HCT116 (cell line): ENCODE measurements at regions not wholly inside any gene's neighbourhood (a gene's known extent, or its start where the extent isn't known, plus 50 kb on each side); places are given as distances from the start of the nearest gene placed in this dataset.

Experiments used
- ATAC-seq: fragments of 200-7000 bp; cut with Tn5 transposase; 2 replicates; pipeline ENCODE4 v1.9.1; 2020; ENCODE audit warnings: mild to moderate bottlenecking, moderate library complexity
- BruUV-seq: library from RNA; stranded (reverse); fragments of 400-500 nt; replicated peaks from 2 replicates; lab custom pipeline; 2021; lab: Mats Ljungman, UMichigan
- CTCF ChIA-PET: fragments of 300-600 bp; sonication (Branson Sonifier 250); formaldehyde crosslinking; loops from one replicate; lab custom pipeline; 2021; ENCODE audit warnings: antibody characterized with exemption; lab: Charles Lee
- POLR2A ChIA-PET: fragments of 300-600, 350-600 bp; sonication (Branson Sonifier 250); formaldehyde crosslinking; loops from one replicate; lab custom pipeline; 2021; ENCODE audit warnings: antibody characterized with exemption; lab: Charles Lee
- RAD21 ChIA-PET, 2 experiments: fragments of 300-600 bp; sonication (Branson Sonifier 250); formaldehyde crosslinking; loops; one replicate each; lab custom pipeline; 2023; ENCODE audit warnings: low total read pairs in 2 of 2; ENCODE audit not compliant: uncharacterized antibody in 2 of 2, unreplicated experiment in 2 of 2, low non-redundant PET in 1 of 2; lab: Charles Lee
- DNase-seq: peaks from one replicate; pipeline ENCODE4 v3.0.0-alpha.2; 2010; ENCODE audit warnings: low read depth, low spot score
- H2AFZ ChIP-seq: fragments of 200-600 bp; shearing (Covaris generic), sonication (generic); 2 replicates; pipeline ENCODE4 v1.6.1; 2017; ENCODE audit warnings: low read depth, mixed run types, mixed read lengths, antibody characterized with exemption, low read length; ENCODE audit not compliant: poor library complexity, severe bottlenecking
- H3K27ac ChIP-seq: 2 replicates; pipeline ENCODE4 v1.5.1; 2012; ENCODE audit warnings: low read depth, low read length
- H3K27me3 ChIP-seq: fragments of 200-600 bp; sonication (generic); 2 replicates; pipeline ENCODE4 v1.6.1; 2016; ENCODE audit warnings: mixed run types, low read length, mixed read lengths; ENCODE audit not compliant: insufficient read depth
- H3K36me3 ChIP-seq, 2 experiments: fragments of 200-500 bp in 1 of 2; fragments of 200-600 bp in 1 of 2; sonication (Bioruptor generic) in 1 of 2; sonication (generic) in 1 of 2; 2 replicates each; pipeline versions ENCODE4 v1.5.1 to v1.6.1; 2014 to 2016; ENCODE audit warnings: low read length in 2 of 2, inconsistent platforms in 1 of 2, mixed read lengths in 1 of 2, mixed run types in 1 of 2; ENCODE audit not compliant: insufficient read depth in 2 of 2, control insufficient read depth in 1 of 2
- H3K4me1 ChIP-seq, 2 experiments: fragments of 200-600 bp in 1 of 2; sonication (generic) in 1 of 2; 2 replicates each; pipeline versions ENCODE4 v1.5.1 to v1.6.1; 2012 to 2017; ENCODE audit warnings: low read length in 2 of 2, inconsistent platforms in 1 of 2, mild to moderate bottlenecking in 1 of 2, mixed read lengths in 1 of 2, mixed run types in 1 of 2, moderate library complexity in 1 of 2; ENCODE audit not compliant: insufficient read depth in 2 of 2, control insufficient read depth in 1 of 2
- H3K4me2 ChIP-seq: fragments of 200-600 bp; sonication (generic); 2 replicates; pipeline ENCODE4 v1.6.1; 2017; ENCODE audit warnings: mixed run types, low read length, mixed read lengths
- H3K4me3 ChIP-seq, 2 experiments: fragments of 200-600 bp in 1 of 2; sonication (generic) in 1 of 2; replicated peaks in 1 of 2; 2 replicates each; pipeline ENCODE4 v1.5.1; 2011 to 2016; ENCODE audit warnings: low read length in 2 of 2, control low read depth in 1 of 2, low read depth in 1 of 2, mild to moderate bottlenecking in 1 of 2, mixed read lengths in 1 of 2, mixed run types in 1 of 2
- H3K79me2 ChIP-seq: fragments of 200-600 bp; sonication (generic); 2 replicates; pipeline ENCODE4 v1.6.1; 2017; ENCODE audit warnings: mild to moderate bottlenecking, mixed run types, low read length, moderate library complexity, mixed read lengths; ENCODE audit not compliant: insufficient read depth
- H3K9ac ChIP-seq: fragments of 200-600 bp; sonication (generic); 2 replicates; pipeline ENCODE4 v1.6.1; 2016; ENCODE audit warnings: low read length, mixed read lengths
- H3K9me2 ChIP-seq: fragments of 200-600 bp; sonication (generic), shearing (Covaris generic); 2 replicates; pipeline ENCODE4 v1.6.1; 2017; ENCODE audit warnings: mixed run types, mild to moderate bottlenecking, moderate library complexity; ENCODE audit not compliant: insufficient read depth
- H3K9me3 ChIP-seq, 2 experiments: fragments of 200-500 bp in 1 of 2; fragments of 200-600 bp in 1 of 2; sonication (Bioruptor generic) in 1 of 2; sonication (generic) in 1 of 2; 2 replicates each; pipeline ENCODE4 v1.6.1; 2014 to 2017; ENCODE audit warnings: low read length in 2 of 2, mixed read lengths in 2 of 2, inconsistent platforms in 1 of 2, low read depth in 1 of 2, mild to moderate bottlenecking in 1 of 2, mixed run types in 1 of 2, moderate library complexity in 1 of 2; ENCODE audit not compliant: control insufficient read depth in 1 of 2, insufficient read depth in 1 of 2
- H4K20me1 ChIP-seq: fragments of 200-600 bp; sonication (generic), shearing (Covaris generic); 2 replicates; pipeline ENCODE4 v1.6.1; 2017; ENCODE audit warnings: mixed run types, mild to moderate bottlenecking, moderate library complexity; ENCODE audit not compliant: insufficient read depth
- ATF3 ChIP-seq: IDR thresholded peaks from 2 replicates; pipeline ENCODE4 v1.6.1; 2012
- CBX3 ChIP-seq: IDR thresholded peaks from 2 replicates; pipeline ENCODE4 v1.6.1; 2012; ENCODE audit warnings: low read depth
- EGR1 ChIP-seq: IDR thresholded peaks from 2 replicates; pipeline ENCODE4 v1.6.1; 2012; ENCODE audit warnings: low read depth
- ELF1 ChIP-seq: IDR thresholded peaks from 2 replicates; pipeline ENCODE4 v1.6.1; 2012; ENCODE audit warnings: low read depth, borderline replicate concordance
- EZH2phosphoT487 ChIP-seq: fragments of 200-600 bp; IDR thresholded peaks from 2 replicates; pipeline ENCODE4 v1.6.1; 2018; ENCODE audit warnings: antibody characterized with exemption, borderline replicate concordance
- FOSL1 ChIP-seq: IDR thresholded peaks from 2 replicates; pipeline ENCODE4 v1.6.1; 2012; ENCODE audit warnings: low read depth
- POLR2AphosphoS5 ChIP-seq: IDR thresholded peaks from 2 replicates; pipeline ENCODE4 v1.6.1; 2011; ENCODE audit warnings: mild to moderate bottlenecking, low read depth, low read length, moderate library complexity
- SIN3A ChIP-seq: IDR thresholded peaks from 2 replicates; pipeline ENCODE4 v1.6.1; 2012; ENCODE audit warnings: low read depth
- SRF ChIP-seq: IDR thresholded peaks from 2 replicates; pipeline ENCODE4 v1.6.1; 2012; ENCODE audit warnings: low read depth
- ZNF274 ChIP-seq: fragments of 200-500 bp; sonication (Bioruptor generic); IDR thresholded peaks from 2 replicates; pipeline ENCODE4 v1.6.1; 2014; ENCODE audit warnings: mild to moderate bottlenecking, low read depth, low read length, inconsistent platforms
- intact Hi-C: fragments of 100-400 bp; cut with micrococcal nuclease; formaldehyde crosslinking; loops from 2 replicates; pipeline ENCODE4 v1.10.0; 2022

- Histone ChIP-seq H3K9ac (no peak overlapping the region), H3K9me3 (no peaks in the 10 kb centered on the region), H2AFZ (no peak overlapping the region), H3K4me2 (no peak overlapping the region), H3K4me3 (no peak overlapping the region), H3K4me1 (no peaks in the 10 kb centered on the region), H3K27me3 (no peaks in the 10 kb centered on the region), H3K27ac (no peak overlapping the region), H3K36me3 (no peaks in the 10 kb centered on the region), H3K79me2 (no peaks in the 10 kb centered on the region), H4K20me1 (no peaks in the 10 kb centered on the region), H3K9me2 (no peaks in the 10 kb centered on the region)
- ATAC-seq (no peak), DNase-seq (no peak)
- ChIA-PET CTCF (no interaction called here), RAD21 (no interaction called here), POLR2A (no interaction called here)
- no peak for TF ChIP-seq CBX3
- TF ChIP-seq EZH2phosphoT487, result no peak
- no peak for TF ChIP-seq SRF
- intact Hi-C loops, result no loop called here
- no TSS peak for BruUV-seq
These were observed 490.9 kb upstream of the TBL1XR1 start for GRCh38 chr3:177688152-177688551.

- TF ChIP-seq EGR1 (no peak), ATF3 (no peak), FOSL1 (no peak), POLR2AphosphoS5 (no peak), ZNF274 (no peak), ELF1 (no peak), SIN3A (no peak)
- Histone ChIP-seq H3K4me3 (no peak overlapping the region), H3K27me3 (no peaks in the 10 kb centered on the region), H3K27ac (no peak overlapping the region), H3K4me1 (no peaks in the 10 kb centered on the region), H3K9me3 (no peaks in the 10 kb centered on the region), H3K4me2 (no peak overlapping the region), H3K79me2 (no peaks in the 10 kb centered on the region), H3K9ac (no peak overlapping the region), H4K20me1 (no peaks in the 10 kb centered on the region), H2AFZ (no peak overlapping the region), H3K9me2 (no peaks in the 10 kb centered on the region), H3K36me3 (no peaks in the 10 kb centered on the region)
- intact Hi-C loops, result no loop called here
- ATAC-seq (no peak), DNase-seq (no peak)
- POLR2A ChIA-PET, result no interaction called here
- CTCF ChIA-PET, result no interaction called here
- RAD21 ChIA-PET, result no interaction called here
- BruUV-seq, result no TSS peak
These were observed 491.8 kb upstream of the TBL1XR1 start for GRCh38 chr3:177689077-177689476.
